MM.1S (cell line): ENCODE measurements at regions not wholly inside any gene's neighbourhood (a gene's known extent, or its start where the extent isn't known, plus 50 kb on each side); places are given as distances from the start of the nearest gene placed in this dataset.

Source experiments
- DNase-seq: peaks from one replicate; pipeline ENCODE4 v3.0.0-alpha.2; 2015
- H2AFZ ChIP-seq: fragments of 300-600 bp; sonication (generic); 2 replicates; pipeline ENCODE4 v1.6.0; 2016; ENCODE audit warnings: antibody characterized with exemption, low read length
- H3F3A ChIP-seq: fragments of 300-600 bp; sonication (generic); 2 replicates; pipeline ENCODE4 v1.6.1; 2016; ENCODE audit warnings: mild to moderate bottlenecking, antibody characterized with exemption, low read length, moderate library complexity, mixed read lengths; ENCODE audit not compliant: insufficient read depth
- H3K27ac ChIP-seq: fragments of 300-600 bp; sonication (generic); 2 replicates; pipeline ENCODE4 v1.5.1; 2016; ENCODE audit warnings: mild to moderate bottlenecking, low read length
- H3K27me3 ChIP-seq: fragments of 300-600 bp; sonication (generic); replicated peaks from 2 replicates; pipeline ENCODE4 v1.6.0; 2016; ENCODE audit warnings: low read length; ENCODE audit not compliant: insufficient read depth
- H3K36me3 ChIP-seq: fragments of 300-600 bp; sonication (generic); replicated peaks from 2 replicates; pipeline ENCODE4 v1.6.1; 2016; ENCODE audit warnings: mild to moderate bottlenecking, low read length, mixed read lengths; ENCODE audit not compliant: insufficient read depth
- H3K4me1 ChIP-seq: fragments of 300-600 bp; sonication (generic); 2 replicates; pipeline ENCODE4 v1.6.1; 2016; ENCODE audit warnings: low read length, mixed read lengths
- H3K4me2 ChIP-seq: fragments of 300-600 bp; sonication (generic); 2 replicates; pipeline ENCODE4 v1.6.0; 2016; ENCODE audit warnings: low read depth, low read length
- H3K4me3 ChIP-seq: fragments of 300-600 bp; sonication (generic); 2 replicates; pipeline ENCODE4 v1.5.1; 2016; ENCODE audit warnings: low read length, mixed read lengths
- H3K79me2 ChIP-seq: fragments of 300-600 bp; sonication (generic); 2 replicates; pipeline ENCODE4 v1.6.1; 2016; ENCODE audit warnings: mixed run types, low read length, mixed read lengths
- H3K9ac ChIP-seq: fragments of 300-600 bp; sonication (generic); 2 replicates; pipeline ENCODE4 v1.6.1; 2016; ENCODE audit warnings: low read length, mixed read lengths
- H3K9me2 ChIP-seq: fragments of 300-600 bp; sonication (generic); replicated peaks from 2 replicates; pipeline ENCODE4 v1.6.1; 2016; ENCODE audit warnings: mild to moderate bottlenecking, low read length, mixed read lengths; ENCODE audit not compliant: insufficient read depth
- H3K9me3 ChIP-seq: fragments of 300-600 bp; sonication (generic); replicated peaks from 2 replicates; pipeline ENCODE4 v1.6.1; 2016; ENCODE audit warnings: mild to moderate bottlenecking, low read length, mixed read lengths; ENCODE audit not compliant: insufficient read depth
- H4K20me1 ChIP-seq: fragments of 300-600 bp; sonication (generic); 2 replicates; pipeline ENCODE4 v1.6.1; 2016; ENCODE audit warnings: mild to moderate bottlenecking, low read length, moderate library complexity, mixed read lengths; ENCODE audit not compliant: insufficient read depth
- CTCF ChIP-seq: fragments of 300-600 bp; sonication (generic); IDR thresholded peaks from 2 replicates; pipeline ENCODE4 v1.5.1; 2016; ENCODE audit warnings: antibody characterized with exemption, low read length, mixed read lengths
- EZH2 ChIP-seq: fragments of 300-600 bp; sonication (generic); optimal IDR thresholded peaks from 2 replicates; pipeline ENCODE3; 2017; ENCODE audit warnings: low read depth, mild to moderate bottlenecking, antibody characterized with exemption, low read length, mixed read lengths
- EZH2phosphoT487 ChIP-seq: fragments of 300-600 bp; sonication (generic); IDR thresholded peaks from 2 replicates; pipeline ENCODE4 v1.6.1; 2018; ENCODE audit warnings: antibody characterized with exemption, low read length

GRCh38 chr4:84100071-84100470 is 399.0 kb downstream of the NKX6-1 start:
- Histone ChIP-seq H3K9me3 (no peaks in the 10 kb centered on the region), H3K27me3 (no peaks in the 10 kb centered on the region), H3K9ac (no peak overlapping the region), H3K4me2 (no peak overlapping the region), H3K36me3 (no peaks in the 10 kb centered on the region), H3F3A (no peaks in the 10 kb centered on the region), H3K27ac (no peak overlapping the region), H3K4me1 (no peaks in the 10 kb centered on the region), H3K79me2 (no peaks in the 10 kb centered on the region), H3K9me2 (no peaks in the 10 kb centered on the region), H2AFZ (no peak overlapping the region), H3K4me3 (no peak overlapping the region), H4K20me1 (no peaks in the 10 kb centered on the region)
- TF ChIP-seq EZH2 = no peak
- TF ChIP-seq CTCF = no peak
- no peak for TF ChIP-seq EZH2phosphoT487
- no peak for DNase-seq

- TF ChIP-seq EZH2phosphoT487 = no peak
- no peak for TF ChIP-seq CTCF
- TF ChIP-seq EZH2 = no peak
- H3K9ac ChIP-seq = no peak overlapping the region
- H3K9me2 ChIP-seq = no peaks in the 10 kb centered on the region
- no peak for DNase-seq
- no peak overlapping the region for H3K4me3 ChIP-seq
- no peaks in the 10 kb centered on the region for H3K9me3 ChIP-seq
- no peaks in the 10 kb centered on the region for H3K79me2 ChIP-seq
- no peak overlapping the region for H3K27ac ChIP-seq
- no peak overlapping the region for H2AFZ ChIP-seq
- no peak overlapping the region for H3K4me2 ChIP-seq
- no peaks in the 10 kb centered on the region for H3K27me3 ChIP-seq
- no peaks in the 10 kb centered on the region for H3K4me1 ChIP-seq
- no peaks in the 10 kb centered on the region for H4K20me1 ChIP-seq
- no peaks in the 10 kb centered on the region for H3K36me3 ChIP-seq
- H3F3A ChIP-seq = no peaks in the 10 kb centered on the region
Observed at GRCh38 chr4:84099599-84099998, 399.5 kb downstream of the NKX6-1 start.

GRCh38 chr4:84091266-84091665 is 407.8 kb downstream of the NKX6-1 start:
- Histone ChIP-seq H3K9me2 (no peaks in the 10 kb centered on the region), H3K9me3 (no peaks in the 10 kb centered on the region), H3K4me1 (no peaks in the 10 kb centered on the region), H4K20me1 (no peaks in the 10 kb centered on the region), H3K27ac (no peak overlapping the region), H3K79me2 (no peaks in the 10 kb centered on the region), H3F3A (no peaks in the 10 kb centered on the region), H3K27me3 (no peaks in the 10 kb centered on the region), H3K4me2 (no peak overlapping the region), H3K9ac (no peak overlapping the region), H2AFZ (no peak overlapping the region), H3K4me3 (no peak overlapping the region), H3K36me3 (no peaks in the 10 kb centered on the region)
- no peak for DNase-seq
- TF ChIP-seq EZH2phosphoT487 = no peak

DNA sequence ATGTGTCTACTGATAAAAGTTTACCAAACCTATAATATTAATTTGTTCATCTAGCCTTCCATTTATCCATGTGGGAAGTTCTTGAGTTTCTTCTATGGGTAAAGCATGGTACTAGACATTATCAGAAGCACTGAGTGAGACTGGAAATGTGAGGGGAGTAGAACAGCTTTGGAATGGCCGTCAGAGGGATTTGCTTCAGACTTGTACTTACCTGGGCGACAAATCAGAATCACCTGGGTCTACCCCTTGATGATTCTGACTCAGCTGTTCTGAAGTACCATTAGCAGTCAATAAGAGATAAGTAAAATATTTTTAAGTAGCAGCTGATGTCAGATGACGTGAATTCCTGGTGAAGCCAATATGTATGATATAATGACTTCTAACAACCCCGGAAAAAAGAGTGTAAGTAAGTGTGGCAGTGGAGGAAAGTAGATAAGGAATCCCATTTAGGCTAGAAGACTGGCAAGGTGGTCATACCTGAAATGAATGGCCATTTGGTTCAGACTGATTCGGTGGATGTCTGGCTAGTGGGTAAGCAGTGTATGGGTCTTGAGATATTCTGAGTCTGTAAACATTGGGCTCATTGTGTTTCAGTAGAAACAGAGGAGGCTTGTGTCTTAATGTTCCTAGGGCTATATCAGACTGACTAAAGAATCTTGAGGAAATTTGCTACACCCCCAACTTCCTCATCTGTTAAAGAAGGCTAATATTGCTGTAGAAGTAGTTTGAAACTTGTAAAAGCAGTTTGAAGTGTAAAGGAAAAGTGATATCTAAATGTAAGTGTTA is 409.2 kb downstream of the NKX6-1 start:
- Histone ChIP-seq H3K4me2 (no peak overlapping the region), H3F3A (no peaks in the 10 kb centered on the region), H4K20me1 (no peaks in the 10 kb centered on the region), H3K79me2 (no peaks in the 10 kb centered on the region), H3K9me3 (no peaks in the 10 kb centered on the region), H3K27ac (no peak overlapping the region), H3K9ac (no peak overlapping the region), H3K27me3 (no peaks in the 10 kb centered on the region), H2AFZ (no peak overlapping the region), H3K4me1 (no peaks in the 10 kb centered on the region), H3K9me2 (no peaks in the 10 kb centered on the region), H3K36me3 (no peaks in the 10 kb centered on the region), H3K4me3 (no peak overlapping the region)
- TF ChIP-seq EZH2 (no peak), CTCF (no peak), EZH2phosphoT487 (no peak)
- no peak for DNase-seq
